ENCODE measurements at regions not wholly inside any gene's neighbourhood (a gene's known extent, or its start where the extent isn't known, plus 50 kb on each side); places are given as distances from the start of the nearest gene placed in this dataset.

DNA sequence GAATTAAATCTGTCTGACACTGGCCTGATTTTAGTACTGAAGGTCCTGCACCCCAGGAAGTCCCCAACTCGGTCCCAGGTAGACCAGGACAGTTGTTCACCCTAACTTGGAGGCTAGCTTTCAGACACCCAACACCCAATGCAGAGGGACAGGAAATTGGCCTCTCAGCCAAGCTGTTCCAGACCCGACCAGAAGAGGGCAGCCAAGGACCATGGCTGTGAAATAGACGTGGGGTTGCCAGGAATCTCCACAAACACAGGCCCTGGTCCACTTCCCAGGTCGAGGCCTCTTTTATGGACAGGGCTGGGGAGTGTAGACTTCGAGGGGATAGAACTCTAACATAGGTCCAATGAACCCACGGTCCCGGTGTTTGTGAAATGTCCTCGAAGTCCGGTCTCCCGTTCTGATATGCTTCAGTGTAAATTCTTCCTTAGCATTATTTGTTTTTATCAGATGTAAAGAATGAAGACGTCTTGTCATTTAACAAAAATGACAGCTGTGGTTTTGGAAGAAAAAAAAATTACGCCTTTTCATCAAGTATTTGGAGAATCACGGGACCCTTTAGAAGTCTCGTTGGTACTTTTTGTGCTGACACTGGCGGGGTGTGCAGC, 260.3 kb upstream of the ADAMTS16 start:
- Histone ChIP-seq H3K79me2 (ENCODE audit: insufficient read depth, low read depth, low read length) (no peaks in the 10 kb centered on the region), H3K36me3 (ENCODE audit: insufficient read depth, low read length) (no peaks in the 10 kb centered on the region), H3K4me2 (ENCODE audit: low read length) (no peak overlapping the region), H3K9me3 (ENCODE audit: low read length) (no peaks in the 10 kb centered on the region), H3K9me2 (ENCODE audit: insufficient read depth, low read length) (no peaks in the 10 kb centered on the region), H3K27ac (ENCODE audit: low read depth, low read length, poor library complexity, severe bottlenecking) (no peak overlapping the region), H3K4me3 (ENCODE audit: low read depth, low read length, poor library complexity, severe bottlenecking) (no peak overlapping the region), H2AFZ (ENCODE audit: low read length) (no peak overlapping the region), H4K20me1 (ENCODE audit: insufficient read depth, low read length) (no peaks in the 10 kb centered on the region), H3K4me1 (ENCODE audit: insufficient read depth, low read length, poor library complexity, severe bottlenecking) (no peaks in the 10 kb centered on the region)
- CTCF ChIA-PET (ENCODE audit: unreplicated experiment) = no interaction called here
- BruUV-seq (replicated peaks) = no TSS peak
- POLR2A ChIA-PET = no interaction called here
- peak; percentile 32 for DNase-seq (ENCODE audit: low spot score)
- intact Hi-C loops (cut with micrococcal nuclease; ENCODE audit: unreplicated experiment) = no loop called here
- TF ChIP-seq, protein P1, sequence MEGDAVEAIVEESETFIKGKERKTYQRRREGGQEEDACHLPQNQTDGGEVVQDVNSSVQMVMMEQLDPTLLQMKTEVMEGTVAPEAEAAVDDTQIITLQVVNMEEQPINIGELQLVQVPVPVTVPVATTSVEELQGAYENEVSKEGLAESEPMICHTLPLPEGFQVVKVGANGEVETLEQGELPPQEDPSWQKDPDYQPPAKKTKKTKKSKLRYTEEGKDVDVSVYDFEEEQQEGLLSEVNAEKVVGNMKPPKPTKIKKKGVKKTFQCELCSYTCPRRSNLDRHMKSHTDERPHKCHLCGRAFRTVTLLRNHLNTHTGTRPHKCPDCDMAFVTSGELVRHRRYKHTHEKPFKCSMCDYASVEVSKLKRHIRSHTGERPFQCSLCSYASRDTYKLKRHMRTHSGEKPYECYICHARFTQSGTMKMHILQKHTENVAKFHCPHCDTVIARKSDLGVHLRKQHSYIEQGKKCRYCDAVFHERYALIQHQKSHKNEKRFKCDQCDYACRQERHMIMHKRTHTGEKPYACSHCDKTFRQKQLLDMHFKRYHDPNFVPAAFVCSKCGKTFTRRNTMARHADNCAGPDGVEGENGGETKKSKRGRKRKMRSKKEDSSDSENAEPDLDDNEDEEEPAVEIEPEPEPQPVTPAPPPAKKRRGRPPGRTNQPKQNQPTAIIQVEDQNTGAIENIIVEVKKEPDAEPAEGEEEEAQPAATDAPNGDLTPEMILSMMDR (conservative IDR thresholded peaks at IDR 0.05; ENCODE audit: low read length) = peak; percentile 74
- TF ChIP-seq EZH2phosphoT487 (IDR thresholded peaks at IDR 0.05; ENCODE audit: borderline replicate concordance, low read depth, low read length) = no peak

DNA sequence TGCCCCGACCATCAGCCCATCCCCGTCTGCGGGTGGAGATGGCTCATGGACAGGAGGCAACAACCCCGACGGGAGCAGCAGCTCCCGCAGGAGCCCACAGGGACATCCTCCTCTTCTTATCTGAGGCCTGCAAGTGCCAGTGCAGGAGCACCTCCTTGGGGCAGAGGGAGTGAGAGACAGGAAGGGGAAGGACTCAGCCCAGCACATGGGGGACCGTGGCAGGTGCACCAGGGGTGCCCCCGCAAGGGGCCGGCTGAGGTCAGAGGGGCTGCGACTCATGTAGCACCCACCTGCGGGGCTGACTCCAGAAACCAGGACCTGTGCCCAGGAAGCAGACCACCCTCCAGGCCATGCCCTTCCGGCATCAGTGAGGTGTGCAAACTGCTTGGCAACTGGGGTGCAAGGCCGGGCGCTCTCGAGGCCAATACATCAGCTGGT, 259.8 kb upstream of the ADAMTS16 start:
- Histone ChIP-seq H2AFZ (ENCODE audit: low read length) (no peak overlapping the region), H3K4me3 (ENCODE audit: low read depth, low read length, poor library complexity, severe bottlenecking) (no peak overlapping the region), H3K9me2 (ENCODE audit: insufficient read depth, low read length) (no peaks in the 10 kb centered on the region), H3K27ac (ENCODE audit: low read depth, low read length, poor library complexity, severe bottlenecking) (no peak overlapping the region), H3K4me2 (ENCODE audit: low read length) (no peak overlapping the region), H3K9me3 (ENCODE audit: low read length) (no peaks in the 10 kb centered on the region), H3K79me2 (ENCODE audit: insufficient read depth, low read depth, low read length) (no peaks in the 10 kb centered on the region), H3K4me1 (ENCODE audit: insufficient read depth, low read length, poor library complexity, severe bottlenecking) (no peaks in the 10 kb centered on the region), H4K20me1 (ENCODE audit: insufficient read depth, low read length) (no peaks in the 10 kb centered on the region), H3K36me3 (ENCODE audit: insufficient read depth, low read length) (no peaks in the 10 kb centered on the region)
- CTCF ChIA-PET (ENCODE audit: unreplicated experiment) = no interaction called here
- intact Hi-C loops (cut with micrococcal nuclease; ENCODE audit: unreplicated experiment) = no loop called here
- TF ChIP-seq, protein P1 (conservative IDR thresholded peaks at IDR 0.05; ENCODE audit: low read length) = no peak
- no peak for DNase-seq (ENCODE audit: low spot score)
- POLR2A ChIA-PET = no interaction called here
- no TSS peak for BruUV-seq (replicated peaks)

DNA sequence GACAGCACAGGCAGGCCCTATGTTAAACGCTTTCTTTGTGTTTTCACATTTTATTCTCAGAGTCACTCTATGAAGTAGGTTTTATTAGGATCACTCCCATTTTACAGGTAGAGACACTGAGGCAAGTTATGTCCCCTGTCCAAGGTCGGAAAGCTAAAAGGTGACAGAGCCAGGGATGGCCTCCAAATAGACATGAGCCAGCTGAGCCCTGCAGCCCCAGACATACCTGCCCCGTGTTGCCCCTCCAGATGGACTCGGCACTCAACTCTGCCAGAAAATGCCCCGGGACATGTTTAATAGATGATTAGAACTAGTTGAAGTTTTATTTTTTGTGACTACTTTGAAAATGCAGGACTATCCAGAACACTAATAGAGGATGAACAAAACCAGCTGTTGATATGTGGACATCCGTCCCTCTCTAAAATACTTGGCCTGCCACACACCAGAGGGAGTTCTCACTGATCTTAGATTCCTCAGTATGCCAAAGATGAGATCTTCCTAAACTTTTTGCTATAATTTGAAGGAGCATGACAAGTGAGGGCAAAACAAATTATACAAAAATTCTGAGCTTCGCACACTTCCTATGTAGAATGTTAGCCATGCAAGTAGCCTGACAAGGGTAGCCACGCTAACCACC, 258.6 kb upstream of the ADAMTS16 start:
- no peak overlapping the region for H2AFZ ChIP-seq (ENCODE audit: low read length)
- H3K9me2 ChIP-seq (ENCODE audit: insufficient read depth, low read length) = no peaks in the 10 kb centered on the region
- ChIA-PET POLR2A (no interaction called here), CTCF (ENCODE audit: unreplicated experiment) (no interaction called here)
- no peaks in the 10 kb centered on the region for H3K36me3 ChIP-seq (ENCODE audit: insufficient read depth, low read length)
- no peak overlapping the region for H3K27ac ChIP-seq (ENCODE audit: low read depth, low read length, poor library complexity, severe bottlenecking)
- intact Hi-C loops (cut with micrococcal nuclease; ENCODE audit: unreplicated experiment) = no loop called here
- H4K20me1 ChIP-seq (ENCODE audit: insufficient read depth, low read length) = no peaks in the 10 kb centered on the region
- DNase-seq (ENCODE audit: low spot score) = no peak
- H3K9me3 ChIP-seq (ENCODE audit: low read length) = no peaks in the 10 kb centered on the region
- H3K4me3 ChIP-seq (ENCODE audit: low read depth, low read length, poor library complexity, severe bottlenecking) = no peak overlapping the region
- TF ChIP-seq, protein P1 (conservative IDR thresholded peaks at IDR 0.05; ENCODE audit: low read length) = no peak
- TF ChIP-seq EZH2phosphoT487 (IDR thresholded peaks at IDR 0.05; ENCODE audit: borderline replicate concordance, low read depth, low read length) = no peak
- no peaks in the 10 kb centered on the region for H3K4me1 ChIP-seq (ENCODE audit: insufficient read depth, low read length, poor library complexity, severe bottlenecking)
- no TSS peak for BruUV-seq (replicated peaks)
- no peak overlapping the region for H3K4me2 ChIP-seq (ENCODE audit: low read length)
- H3K79me2 ChIP-seq (ENCODE audit: insufficient read depth, low read depth, low read length) = no peaks in the 10 kb centered on the region

Measured in OCI-LY7 (cell line).